Parathyroid adenoma (tissue), 2 donors: ENCODE measurements at regions not wholly inside any gene's neighbourhood (a gene's known extent, or its start where the extent isn't known, plus 50 kb on each side); places are given as distances from the start of the nearest gene placed in this dataset.

ENCODE experiments used
- H2AFZ ChIP-seq: fragments of 300-600 bp; sonication (generic); one replicate; pipeline ENCODE4 v1.7.0; 2017; ENCODE audit warnings: antibody characterized with exemption, mild to moderate bottlenecking
- H3K27ac ChIP-seq: fragments of 300-600 bp; sonication (generic); one replicate; pipeline ENCODE4 v1.7.0; 2017
- H3K27me3 ChIP-seq: fragments of 300-600 bp; sonication (generic); one replicate; pipeline ENCODE4 v1.7.0; 2017; ENCODE audit warnings: low read length; ENCODE audit not compliant: control insufficient read depth, insufficient read depth
- H3K36me3 ChIP-seq: fragments of 300-600 bp; sonication (generic); one replicate; pipeline ENCODE4 v1.7.0; 2017; ENCODE audit warnings: low read length; ENCODE audit not compliant: control insufficient read depth, insufficient read depth
- H3K4me1 ChIP-seq: fragments of 300-600 bp; sonication (generic); one replicate; pipeline ENCODE4 v1.7.0; 2017; ENCODE audit warnings: control low read depth
- H3K4me2 ChIP-seq: fragments of 300-600 bp; sonication (generic); one replicate; pipeline ENCODE4 v1.7.0; 2017; ENCODE audit warnings: low read length
- H3K4me3 ChIP-seq: fragments of 300-600 bp; sonication (generic); one replicate; pipeline ENCODE4 v1.7.0; 2017; ENCODE audit warnings: low read depth, low read length
- H3K79me2 ChIP-seq: fragments of 300-600 bp; sonication (generic); one replicate; pipeline ENCODE4 v1.7.0; 2017; ENCODE audit warnings: control low read depth
- H3K9ac ChIP-seq: fragments of 300-600 bp; sonication (generic); one replicate; pipeline ENCODE4 v1.7.0; 2017; ENCODE audit warnings: mild to moderate bottlenecking
- H3K9me3 ChIP-seq: fragments of 300-600 bp; sonication (generic); one replicate; pipeline ENCODE4 v1.7.0; 2017; ENCODE audit warnings: low read length; ENCODE audit not compliant: control insufficient read depth
- CTCF ChIP-seq: fragments of 300-600 bp; sonication (generic); IDR thresholded peaks from one replicate; pipeline ENCODE4 v1.7.0; 2017; ENCODE audit warnings: antibody characterized with exemption, mild to moderate bottlenecking
- donor health status: primary hyperparathyroidism.

DNA sequence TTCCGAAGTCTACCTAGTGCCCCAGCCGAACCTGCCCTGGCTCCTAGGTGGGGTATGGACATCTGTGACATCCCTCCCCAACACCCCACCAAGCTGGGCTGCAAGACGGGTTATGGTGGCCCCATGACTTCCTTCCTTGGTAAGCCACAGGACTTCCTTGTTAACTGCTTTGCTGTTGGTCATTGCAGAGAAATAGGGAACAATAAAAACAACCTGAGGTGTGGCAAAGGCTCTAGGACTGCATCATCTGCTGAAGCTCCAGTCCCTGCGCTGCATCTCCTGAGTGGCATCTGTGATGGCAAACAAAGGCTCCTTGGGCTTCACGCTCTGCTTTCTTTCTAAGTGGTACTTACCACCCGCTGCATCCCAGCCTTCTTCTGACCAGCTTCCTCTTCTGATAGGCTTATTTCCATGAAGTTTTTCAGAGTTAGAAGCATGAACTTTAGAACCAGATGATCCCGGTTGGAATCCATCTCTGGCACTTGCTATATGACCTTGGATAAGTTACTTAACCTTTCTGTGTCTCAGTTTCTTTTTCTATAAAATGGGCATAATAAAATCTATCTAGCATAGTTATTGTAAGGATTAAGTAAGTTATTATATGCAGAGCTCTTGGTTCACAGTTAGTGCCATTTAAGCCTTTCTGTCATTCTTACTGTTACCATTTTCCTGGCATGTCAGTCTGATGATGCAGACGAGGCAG is 216.8 kb downstream of the RPS24 start:
- H3K4me1 ChIP-seq, result no peaks in the 10 kb centered on the region

GRCh38 chr10:78251016-78251385 is 217.3 kb downstream of the RPS24 start:
- Histone ChIP-seq H3K27me3 (no peaks in the 10 kb centered on the region), H3K9me3 (no peaks in the 10 kb centered on the region), H3K36me3 (no peaks in the 10 kb centered on the region), H3K9ac (no peak overlapping the region), H2AFZ (no peak overlapping the region), H3K4me1 (no peaks in the 10 kb centered on the region), H3K4me3 (no peak overlapping the region), H3K79me2 (no peaks in the 10 kb centered on the region), H3K27ac (no peak overlapping the region), H3K4me2 (no peak overlapping the region)
- no peak for TF ChIP-seq CTCF

More for the DNA sequence above, 216.8 kb downstream of the RPS24 start:
- Histone ChIP-seq H3K4me2 (no peak overlapping the region), H3K9me3 (no peaks in the 10 kb centered on the region), H2AFZ (no peak overlapping the region), H3K27ac (no peak overlapping the region), H3K9ac (no peak overlapping the region), H3K4me3 (no peak overlapping the region), H3K27me3 (no peaks in the 10 kb centered on the region), H3K79me2 (no peaks in the 10 kb centered on the region), H3K36me3 (no peaks in the 10 kb centered on the region)
- no peak for TF ChIP-seq CTCF

DNA sequence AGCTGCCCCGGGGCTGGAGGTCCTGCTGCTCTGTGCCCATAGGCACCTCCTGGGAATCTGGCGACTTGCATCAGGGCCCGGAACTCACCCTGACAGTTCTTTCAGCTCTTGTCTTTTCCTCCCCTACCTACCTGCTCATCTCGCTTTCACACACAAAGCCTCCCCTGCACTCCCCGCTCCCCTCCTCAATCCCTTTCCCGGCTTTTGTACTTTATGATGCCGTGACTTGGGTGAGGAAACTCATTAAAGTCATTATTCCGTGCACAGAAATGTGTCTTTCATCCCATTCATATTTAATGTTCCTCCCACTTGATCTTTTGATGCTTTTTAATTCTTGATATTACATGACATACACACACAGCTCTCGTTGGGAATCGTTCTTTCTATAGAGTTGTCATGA is 218.6 kb downstream of the RPS24 start:
- Histone ChIP-seq H3K36me3 (no peaks in the 10 kb centered on the region), H3K9me3 (no peaks in the 10 kb centered on the region), H2AFZ (no peak overlapping the region), H3K79me2 (no peaks in the 10 kb centered on the region), H3K4me3 (no peak overlapping the region), H3K4me2 (no peak overlapping the region), H3K27ac (no peak overlapping the region), H3K27me3 (no peaks in the 10 kb centered on the region), H3K4me1 (peaks cover 3% of the 10 kb centered on the region), H3K9ac (no peak overlapping the region)
- TF ChIP-seq CTCF, result no peak

DNA sequence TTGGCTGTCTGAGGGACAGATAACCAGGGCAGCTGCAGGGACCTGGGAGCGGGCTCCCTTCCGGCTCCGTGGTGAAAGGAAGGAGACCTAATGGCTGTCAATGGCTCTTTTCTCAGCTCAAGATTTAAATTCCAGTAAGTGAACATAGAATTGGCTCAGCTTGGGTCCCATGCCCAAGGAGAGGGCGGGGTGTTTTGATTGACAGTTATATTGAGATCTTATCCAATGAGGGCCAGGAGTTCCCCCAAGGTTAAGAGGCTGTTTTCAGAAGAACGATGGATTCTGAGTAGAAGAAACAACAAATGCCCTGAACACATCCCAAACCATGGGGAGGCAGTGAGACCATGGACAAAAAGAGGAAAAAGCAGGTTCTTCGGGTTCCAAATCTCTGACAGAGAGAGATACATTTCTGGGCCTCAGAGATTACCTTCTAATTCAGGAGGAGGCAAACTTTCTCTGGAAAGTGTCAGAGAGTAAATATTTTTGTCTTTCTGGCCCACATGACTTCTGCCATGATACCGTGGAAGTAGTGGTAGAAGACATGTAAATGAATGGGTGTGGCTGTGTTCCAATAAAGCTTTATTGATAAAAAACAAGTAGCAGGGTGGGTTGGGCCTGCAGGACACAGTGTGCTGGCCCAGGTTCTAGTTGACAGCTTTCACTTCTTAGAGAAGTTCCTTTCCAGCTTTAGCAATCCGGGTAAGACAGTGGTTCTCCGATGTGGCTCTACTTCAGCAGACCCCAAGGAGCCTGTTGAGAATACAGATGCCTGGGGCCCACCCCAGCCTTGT is 219.6 kb downstream of the RPS24 start:
- TF ChIP-seq CTCF, result no peak
- Histone ChIP-seq H3K79me2 (no peaks in the 10 kb centered on the region), H3K4me3 (no peak overlapping the region), H3K27me3 (no peaks in the 10 kb centered on the region), H3K4me2 (no peak overlapping the region), H3K9ac (no peak overlapping the region), H2AFZ (no peak overlapping the region), H3K4me1 (peaks cover 3% of the 10 kb centered on the region), H3K9me3 (no peaks in the 10 kb centered on the region), H3K27ac (no peak overlapping the region), H3K36me3 (no peaks in the 10 kb centered on the region)
